OCI-LY7 (cell line): ENCODE measurements at regions not wholly inside any gene's neighbourhood (a gene's known extent, or its start where the extent isn't known, plus 50 kb on each side); places are given as distances from the start of the nearest gene placed in this dataset.

Experiments used
- CTCF ChIP-seq: fragments of 200-600 bp; sonication (generic); conservative IDR thresholded peaks from 2 replicates; pipeline ENCODE4 v1.5.1; 2014; ENCODE audit warnings: mild to moderate bottlenecking, antibody characterized with exemption, low read length, moderate library complexity, mixed read lengths
- EZH2phosphoT487 ChIP-seq: fragments of 200-600 bp; sonication (generic); IDR thresholded peaks from 2 replicates; pipeline ENCODE4 v1.6.1; 2018; ENCODE audit warnings: low read depth, borderline replicate concordance, mild to moderate bottlenecking, mixed run types, antibody characterized with exemption, low read length, moderate library complexity, mixed read lengths

- no peak for TF ChIP-seq CTCF
- TF ChIP-seq EZH2phosphoT487: no peak
These were observed 808.7 kb upstream of the AUTS2 start for GRCh38 chr7:68789597-68789996.
